Hepatocyte (in vitro differentiated cells): ENCODE measurements at regions not wholly inside any gene's neighbourhood (a gene's known extent, or its start where the extent isn't known, plus 50 kb on each side); places are given as distances from the start of the nearest gene placed in this dataset.
"Not testable (repeated sequence)": the region's sequence is repeated elsewhere in the genome, so short reads cannot be mapped to it uniquely, and the experiment has no call there.

ENCODE experiments used
- DNase-seq: peaks from one replicate; pipeline ENCODE4 v3.0.0-alpha.2; 2016; ENCODE audit warnings: low spot score
- H2AFZ ChIP-seq: fragments of 200-600 bp; sonication (generic); 2 replicates; pipeline ENCODE4 v1.6.0; 2016; ENCODE audit warnings: antibody characterized with exemption, mild to moderate bottlenecking
- H3K27ac ChIP-seq: fragments of 200-600 bp; sonication (generic); 2 replicates; pipeline ENCODE4 v1.5.1; 2016; ENCODE audit warnings: mild to moderate bottlenecking
- H3K27me3 ChIP-seq: fragments of 200-600 bp; sonication (generic); 2 replicates; pipeline ENCODE4 v1.6.1; 2016
- H3K36me3 ChIP-seq: fragments of 200-600 bp; sonication (generic); replicated peaks from 2 replicates; pipeline ENCODE4 v1.5.1; 2016; ENCODE audit warnings: low read depth; ENCODE audit not compliant: insufficient read depth
- H3K4me1 ChIP-seq: fragments of 200-600 bp; sonication (generic); 2 replicates; pipeline ENCODE4 v1.5.1; 2016; ENCODE audit warnings: mild to moderate bottlenecking, moderate library complexity; ENCODE audit not compliant: insufficient read depth
- H3K4me2 ChIP-seq: fragments of 200-600 bp; sonication (generic); 2 replicates; pipeline ENCODE4 v1.6.0; 2016
- H3K4me3 ChIP-seq: fragments of 200-600 bp; sonication (generic); 2 replicates; pipeline ENCODE4 v1.5.1; 2016; ENCODE audit warnings: mild to moderate bottlenecking
- H3K79me2 ChIP-seq: fragments of 200-600 bp; sonication (generic); 2 replicates; pipeline ENCODE4 v1.6.0; 2017; ENCODE audit warnings: mild to moderate bottlenecking
- H3K9me2 ChIP-seq: fragments of 200-600 bp; sonication (generic); replicated peaks from 2 replicates; pipeline ENCODE4 v1.6.0; 2017; ENCODE audit warnings: mild to moderate bottlenecking; ENCODE audit not compliant: insufficient read depth
- H3K9me3 ChIP-seq: fragments of 200-600 bp; sonication (generic); 2 replicates; pipeline ENCODE4 v1.5.1; 2016; ENCODE audit warnings: low read depth, mild to moderate bottlenecking
- H4K20me1 ChIP-seq: fragments of 200-600 bp; sonication (generic); 2 replicates; pipeline ENCODE4 v1.6.0; 2016; ENCODE audit warnings: mild to moderate bottlenecking; ENCODE audit not compliant: insufficient read depth, poor library complexity, severe bottlenecking
- EZH2 ChIP-seq: fragments of 200-600 bp; sonication (generic); IDR thresholded peaks from 2 replicates; pipeline ENCODE4 v1.6.1; 2016; ENCODE audit warnings: antibody characterized with exemption, mild to moderate bottlenecking, borderline replicate concordance
- EZH2phosphoT487 ChIP-seq: fragments of 200-600 bp; sonication (generic); IDR thresholded peaks from one replicate; pipeline ENCODE4 v1.6.1; 2018; ENCODE audit warnings: antibody characterized with exemption, mild to moderate bottlenecking, low read depth, moderate library complexity; ENCODE audit not compliant: unreplicated experiment, severe bottlenecking
- WGBS: methylation state at CpG from one replicate; pipeline ENCODE4 v1.1.6; 2016; ENCODE audit warnings: low lambda C conversion rate; ENCODE audit errors: missing lambda C conversion rate; 5-methylcytosine and 5-hydroxymethylcytosine counted together
- TF ChIP-seq, protein P1 (sequence below): fragments of 200-600 bp; sonication (generic); IDR thresholded peaks from 2 replicates; pipeline ENCODE4 v1.5.1; 2016; ENCODE audit warnings: antibody characterized with exemption, mild to moderate bottlenecking; ENCODE audit not compliant: poor library complexity

- H4K20me1 ChIP-seq = no peaks in the 10 kb centered on the region
- WGBS = 37% methylated on average over 5 of the region's 5 CpGs
- H3K27ac ChIP-seq = peak overlapping the region; percentile 83
- H3K4me3 ChIP-seq = no peak overlapping the region
- no peaks in the 10 kb centered on the region for H3K9me2 ChIP-seq
- H3K27me3 ChIP-seq = no peaks in the 10 kb centered on the region
- H3K79me2 ChIP-seq = no peaks in the 10 kb centered on the region
- no peaks in the 10 kb centered on the region for H3K36me3 ChIP-seq
- peaks cover 34% of the 10 kb centered on the region for H3K4me1 ChIP-seq
- H2AFZ ChIP-seq = peak overlapping the region; percentile 29
- TF ChIP-seq EZH2 = no peak
- TF ChIP-seq, protein P1, sequence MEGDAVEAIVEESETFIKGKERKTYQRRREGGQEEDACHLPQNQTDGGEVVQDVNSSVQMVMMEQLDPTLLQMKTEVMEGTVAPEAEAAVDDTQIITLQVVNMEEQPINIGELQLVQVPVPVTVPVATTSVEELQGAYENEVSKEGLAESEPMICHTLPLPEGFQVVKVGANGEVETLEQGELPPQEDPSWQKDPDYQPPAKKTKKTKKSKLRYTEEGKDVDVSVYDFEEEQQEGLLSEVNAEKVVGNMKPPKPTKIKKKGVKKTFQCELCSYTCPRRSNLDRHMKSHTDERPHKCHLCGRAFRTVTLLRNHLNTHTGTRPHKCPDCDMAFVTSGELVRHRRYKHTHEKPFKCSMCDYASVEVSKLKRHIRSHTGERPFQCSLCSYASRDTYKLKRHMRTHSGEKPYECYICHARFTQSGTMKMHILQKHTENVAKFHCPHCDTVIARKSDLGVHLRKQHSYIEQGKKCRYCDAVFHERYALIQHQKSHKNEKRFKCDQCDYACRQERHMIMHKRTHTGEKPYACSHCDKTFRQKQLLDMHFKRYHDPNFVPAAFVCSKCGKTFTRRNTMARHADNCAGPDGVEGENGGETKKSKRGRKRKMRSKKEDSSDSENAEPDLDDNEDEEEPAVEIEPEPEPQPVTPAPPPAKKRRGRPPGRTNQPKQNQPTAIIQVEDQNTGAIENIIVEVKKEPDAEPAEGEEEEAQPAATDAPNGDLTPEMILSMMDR = no peak
- TF ChIP-seq EZH2phosphoT487 = no peak
- no peaks in the 10 kb centered on the region for H3K9me3 ChIP-seq
- DNase-seq = no peak
- peak overlapping the region; percentile 57 for H3K4me2 ChIP-seq
Measured at GRCh38 chr20:53652859-53653517, 59.3 kb upstream of the ZNF217 start.

DNA sequence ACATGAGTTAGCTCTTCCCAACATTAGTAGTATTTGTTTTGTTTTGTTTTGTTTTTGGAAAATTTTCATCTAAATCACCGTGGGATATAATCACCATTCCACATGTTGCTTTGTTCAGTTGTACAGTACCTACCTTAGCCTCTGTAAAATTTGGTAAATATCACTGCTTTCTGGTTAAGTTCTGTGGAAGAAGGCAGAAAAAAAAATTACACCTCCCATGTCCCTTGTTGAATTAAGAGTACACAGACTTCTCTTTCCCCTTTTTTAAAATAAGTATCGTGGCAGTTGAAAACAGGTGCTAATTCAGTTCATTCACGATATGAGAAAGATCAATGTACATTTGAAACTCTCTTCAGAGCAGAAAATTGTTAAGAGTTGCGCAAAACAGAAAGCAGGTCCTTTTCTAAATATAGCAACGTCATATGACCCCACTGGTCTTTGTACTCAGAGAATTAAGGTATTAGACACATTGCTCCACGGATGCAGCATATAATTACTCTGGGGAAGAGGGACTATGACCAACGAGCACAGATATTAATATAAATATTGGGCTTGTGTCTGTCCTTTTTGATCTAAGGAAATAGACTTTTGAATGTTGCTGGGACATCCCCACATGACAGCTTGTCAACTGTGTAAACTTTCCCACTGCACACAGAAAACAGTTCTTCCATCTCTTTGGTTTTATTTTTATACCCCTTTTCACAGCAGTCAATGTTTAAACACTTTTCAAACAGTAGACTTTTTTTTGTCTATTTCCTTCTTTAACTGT is 58.6 kb upstream of the ZNF217 start:
- no peaks in the 10 kb centered on the region for H3K27me3 ChIP-seq

GRCh38 chr20:53649493-53649892 is 55.9 kb upstream of the ZNF217 start:
- H3K9me3 ChIP-seq, H2AFZ ChIP-seq, H3K36me3 ChIP-seq, H3K79me2 ChIP-seq, H3K9me2 ChIP-seq, H3K27me3 ChIP-seq, DNase-seq, H3K4me3 ChIP-seq, H4K20me1 ChIP-seq, H3K27ac ChIP-seq, H3K4me2 ChIP-seq: not testable (repeated sequence)
- H3K4me1 ChIP-seq = peaks cover 20% of the 10 kb centered on the region
- 90% methylated on average over 10 of the region's 10 CpGs for WGBS

More for the DNA sequence above, 58.6 kb upstream of the ZNF217 start:
- peak overlapping the region; percentile 83 for H3K27ac ChIP-seq
- no peaks in the 10 kb centered on the region for H3K9me3 ChIP-seq
- no peaks in the 10 kb centered on the region for H3K36me3 ChIP-seq
- TF ChIP-seq EZH2 (no peak), EZH2phosphoT487 (no peak)
- TF ChIP-seq, protein P1 = no peak
- no peaks in the 10 kb centered on the region for H3K79me2 ChIP-seq
- H2AFZ ChIP-seq = peak overlapping the region; percentile 14
- peaks cover 33% of the 10 kb centered on the region for H3K4me1 ChIP-seq
- H3K9me2 ChIP-seq = no peaks in the 10 kb centered on the region
- no peak overlapping the region for H3K4me3 ChIP-seq
- peak overlapping the region; percentile 57 for H3K4me2 ChIP-seq
- H4K20me1 ChIP-seq = no peaks in the 10 kb centered on the region
- WGBS = 24% methylated on average over 7 of the region's 7 CpGs
- peak; percentile 72 for DNase-seq

DNA sequence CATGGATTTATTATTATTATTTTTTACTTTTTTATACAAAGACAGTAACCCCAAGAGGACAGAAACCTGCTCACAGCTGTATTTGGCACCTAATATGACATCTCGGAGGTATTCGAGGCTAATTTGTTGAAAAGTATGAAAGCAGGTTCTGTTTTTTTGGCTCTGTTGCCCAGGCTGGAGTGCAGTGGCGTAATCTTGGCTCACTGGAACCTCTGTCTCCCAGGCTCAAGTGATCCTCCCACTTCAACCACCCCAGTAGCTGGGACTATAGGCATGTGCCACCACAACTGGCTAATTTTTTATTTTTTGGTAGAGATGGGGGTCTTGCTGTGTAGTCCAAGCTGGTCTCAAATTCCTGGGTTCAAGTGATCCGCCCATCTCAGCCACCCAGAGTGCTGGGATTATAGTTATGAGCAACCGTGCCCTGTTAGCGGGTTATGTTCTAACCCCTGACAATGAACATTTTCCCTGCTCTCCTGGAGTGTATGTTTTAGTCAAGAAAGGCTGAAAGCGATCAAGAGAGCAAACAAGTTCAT is 53.7 kb upstream of the ZNF217 start:
- Histone ChIP-seq H3K4me3 (no peak overlapping the region), H4K20me1 (no peaks in the 10 kb centered on the region), H3K36me3 (no peaks in the 10 kb centered on the region), H3K4me1 (peaks cover 20% of the 10 kb centered on the region), H3K27me3 (no peaks in the 10 kb centered on the region), H3K27ac (no peak overlapping the region), H2AFZ (no peak overlapping the region), H3K9me3 (no peaks in the 10 kb centered on the region), H3K4me2 (no peak overlapping the region), H3K9me2 (no peaks in the 10 kb centered on the region), H3K79me2 (no peaks in the 10 kb centered on the region)
- 98% methylated on average over 7 of the region's 7 CpGs for WGBS
- no peak for DNase-seq
- TF ChIP-seq EZH2 = no peak
